Muscle layer of duodenum (tissue), 2 donors: ENCODE measurements at regions not wholly inside any gene's neighbourhood (a gene's known extent, or its start where the extent isn't known, plus 50 kb on each side); places are given as distances from the start of the nearest gene placed in this dataset.
A peak's percentile ranks its signal among the peaks of the same experiment; 100 is the strongest.

ENCODE experiments used
- H3K27ac ChIP-seq: one replicate; pipeline ENCODE4 v1.7.0; 2013; ENCODE audit warnings: mild to moderate bottlenecking, low read length
- H3K27me3 ChIP-seq: one replicate; pipeline ENCODE4 v1.7.0; 2013; ENCODE audit warnings: low read depth, mild to moderate bottlenecking, control low read depth, low read length
- H3K36me3 ChIP-seq, 2 donors: one replicate each; pipeline ENCODE4 v1.7.0; 2013; ENCODE audit warnings: low read length in 2 of 2, control low read depth in 1 of 2, mild to moderate bottlenecking in 1 of 2; ENCODE audit not compliant: insufficient read depth in 2 of 2, control insufficient read depth in 1 of 2
- H3K4me1 ChIP-seq, 2 donors: one replicate each; pipeline ENCODE4 v1.7.0; 2013; ENCODE audit warnings: low read length in 2 of 2, mild to moderate bottlenecking in 2 of 2, control low read depth in 1 of 2, moderate library complexity in 1 of 2; ENCODE audit not compliant: insufficient read depth in 2 of 2, control insufficient read depth in 1 of 2
- H3K4me3 ChIP-seq, 2 donors: one replicate each; pipeline ENCODE4 v1.7.0; 2013; ENCODE audit warnings: low read length in 2 of 2, low read depth in 1 of 2, mild to moderate bottlenecking in 1 of 2
- H3K9me3 ChIP-seq, 2 donors: one replicate each; pipeline ENCODE4 v1.7.0; 2013; ENCODE audit warnings: low read length in 2 of 2, control low read depth in 1 of 2, mild to moderate bottlenecking in 1 of 2; ENCODE audit not compliant: control insufficient read depth in 1 of 2
- donor health status: healthy.

- H3K4me1 ChIP-seq = no peaks in the 10 kb centered on the region
- no peak overlapping the region for H3K4me3 ChIP-seq
- H3K27me3 ChIP-seq = no peaks in the 10 kb centered on the region
- H3K36me3 ChIP-seq = peaks cover 24 to 60% of the 10 kb centered on the region in 2 donors
- H3K27ac ChIP-seq = no peak overlapping the region
- no peaks in the 10 kb centered on the region for H3K9me3 ChIP-seq
These were observed 79.0 kb downstream of the DNAAF9 start for GRCh38 chr20:3328501-3328900.

- H3K9me3 ChIP-seq = no peaks in the 10 kb centered on the region
- peaks cover 28 to 68% of the 10 kb centered on the region in 2 donors for H3K36me3 ChIP-seq
- H3K27ac ChIP-seq = no peak overlapping the region
- H3K4me3 ChIP-seq = no peak overlapping the region
- no peaks in the 10 kb centered on the region for H3K27me3 ChIP-seq
- H3K4me1 ChIP-seq = no peaks in the 10 kb centered on the region
These were observed 80.5 kb downstream of the DNAAF9 start for GRCh38 chr20:3326779-3327521.

- H3K36me3 ChIP-seq = peaks cover 35 to 68% of the 10 kb centered on the region in 2 donors
- no peaks in the 10 kb centered on the region for H3K27me3 ChIP-seq
- no peak overlapping the region for H3K4me3 ChIP-seq
- no peaks in the 10 kb centered on the region for H3K4me1 ChIP-seq
- H3K9me3 ChIP-seq = no peaks in the 10 kb centered on the region
- H3K27ac ChIP-seq = no peak overlapping the region
These were observed 81.6 kb downstream of the DNAAF9 start for GRCh38 chr20:3325864-3326263.

- no peak overlapping the region for H3K4me3 ChIP-seq
- H3K9me3 ChIP-seq = no peaks in the 10 kb centered on the region
- no peak overlapping the region for H3K27ac ChIP-seq
- H3K27me3 ChIP-seq = no peaks in the 10 kb centered on the region
- H3K36me3 ChIP-seq = peaks cover 35 to 79% of the 10 kb centered on the region in 2 donors
- no peaks in the 10 kb centered on the region for H3K4me1 ChIP-seq
These were observed 84.1 kb downstream of the DNAAF9 start for GRCh38 chr20:3323398-3323797.

- no peak overlapping the region for H3K4me3 ChIP-seq
- H3K27me3 ChIP-seq = no peaks in the 10 kb centered on the region
- peaks cover 0 to 9% of the 10 kb centered on the region in 2 donors for H3K4me1 ChIP-seq
- no peaks in the 10 kb centered on the region for H3K9me3 ChIP-seq
- H3K27ac ChIP-seq = no peak overlapping the region
- H3K36me3 ChIP-seq = peaks cover 24 to 73% of the 10 kb centered on the region in 2 donors
These were observed 79.4 kb upstream of the SLC4A11 start for GRCh38 chr20:3318226-3318884.

- Histone ChIP-seq H3K27ac (no peak overlapping the region), H3K4me1 (peaks cover 0 to 18% of the 10 kb centered on the region in 2 donors), H3K4me3 (no peak overlapping the region), H3K27me3 (no peaks in the 10 kb centered on the region), H3K36me3 (peaks cover 14 to 76% of the 10 kb centered on the region in 2 donors), H3K9me3 (no peaks in the 10 kb centered on the region)
These were observed 77.1 kb upstream of the SLC4A11 start for GRCh38 chr20:3316136-3316535.

GRCh38 chr20:3315136-3315535, 76.1 kb upstream of the SLC4A11 start:
- Histone ChIP-seq H3K27ac (no peak overlapping the region), H3K4me3 (no peak overlapping the region), H3K9me3 (no peaks in the 10 kb centered on the region), H3K4me1 (peaks cover 0 to 18% of the 10 kb centered on the region in 2 donors), H3K36me3 (peaks cover 14 to 66% of the 10 kb centered on the region in 2 donors), H3K27me3 (no peaks in the 10 kb centered on the region)

GRCh38 chr20:3314391-3314790, 75.4 kb upstream of the SLC4A11 start:
- Histone ChIP-seq H3K4me3 (no peak overlapping the region), H3K36me3 (peaks cover 14 to 58% of the 10 kb centered on the region in 2 donors), H3K27me3 (no peaks in the 10 kb centered on the region), H3K27ac (no peak overlapping the region), H3K9me3 (no peaks in the 10 kb centered on the region), H3K4me1 (peaks cover 0 to 18% of the 10 kb centered on the region in 2 donors)

- Histone ChIP-seq H3K9me3 (no peaks in the 10 kb centered on the region), H3K36me3 (peaks cover 14 to 60% of the 10 kb centered on the region in 2 donors), H3K27me3 (no peaks in the 10 kb centered on the region), H3K4me1 (peaks cover 0 to 18% of the 10 kb centered on the region in 2 donors), H3K4me3 (no peak overlapping the region), H3K27ac (peak overlapping the region; percentile 1)
These were observed 74.7 kb upstream of the SLC4A11 start for GRCh38 chr20:3313683-3314065.

- Histone ChIP-seq H3K27me3 (no peaks in the 10 kb centered on the region), H3K9me3 (no peaks in the 10 kb centered on the region), H3K27ac (peak overlapping the region; percentile 1), H3K4me3 (no peak overlapping the region), H3K36me3 (peaks cover 14 to 58% of the 10 kb centered on the region in 2 donors), H3K4me1 (peaks cover 0 to 18% of the 10 kb centered on the region in 2 donors)
These were observed 74.1 kb upstream of the SLC4A11 start for GRCh38 chr20:3312940-3313682.

- Histone ChIP-seq H3K36me3 (peaks cover 21 to 68% of the 10 kb centered on the region in 2 donors), H3K9me3 (no peaks in the 10 kb centered on the region), H3K27me3 (no peaks in the 10 kb centered on the region), H3K4me1 (peaks cover 0 to 18% of the 10 kb centered on the region in 2 donors), H3K4me3 (no peak overlapping the region), H3K27ac (no peak overlapping the region)
These were observed 72.6 kb upstream of the SLC4A11 start for GRCh38 chr20:3311623-3312022.
